Mesothelial cell of epicardium (in vitro differentiated cells): ENCODE measurements at regions not wholly inside any gene's neighbourhood (a gene's known extent, or its start where the extent isn't known, plus 50 kb on each side); places are given as distances from the start of the nearest gene placed in this dataset.

Experiments
- DNase-seq, 2 experiments: peaks; one replicate each; pipeline ENCODE4 v3.0.0; 2021; ENCODE audit warnings: low spot score in 2 of 2; ENCODE audit not compliant: unreplicated experiment in 2 of 2
- H3K27ac Mint-ChIP-seq: 2 replicates; pipeline ENCODE4 v1.8.0; 2021; ENCODE audit warnings: mixed read lengths
- H3K27me3 Mint-ChIP-seq: 2 replicates; pipeline ENCODE4 v1.8.0; 2021; ENCODE audit warnings: low read depth, mixed read lengths
- H3K36me3 Mint-ChIP-seq: 2 replicates; pipeline ENCODE4 v1.8.0; 2021; ENCODE audit warnings: mixed read lengths
- H3K4me1 Mint-ChIP-seq: 2 replicates; pipeline ENCODE4 v1.8.0; 2021; ENCODE audit warnings: mixed read lengths
- H3K4me3 Mint-ChIP-seq: 2 replicates; pipeline ENCODE4 v1.8.0; 2021; ENCODE audit warnings: mild to moderate bottlenecking, moderate library complexity, mixed read lengths
- H3K9me3 Mint-ChIP-seq: 2 replicates; pipeline ENCODE4 v1.8.0; 2021; ENCODE audit warnings: mixed read lengths
- TF ChIP-seq, protein P1 (sequence below): fragments of 200-600 bp; sonication (generic); IDR thresholded peaks from one replicate; pipeline ENCODE4 v1.5.0; 2021; ENCODE audit warnings: antibody characterized with exemption; ENCODE audit not compliant: unreplicated experiment

DNA sequence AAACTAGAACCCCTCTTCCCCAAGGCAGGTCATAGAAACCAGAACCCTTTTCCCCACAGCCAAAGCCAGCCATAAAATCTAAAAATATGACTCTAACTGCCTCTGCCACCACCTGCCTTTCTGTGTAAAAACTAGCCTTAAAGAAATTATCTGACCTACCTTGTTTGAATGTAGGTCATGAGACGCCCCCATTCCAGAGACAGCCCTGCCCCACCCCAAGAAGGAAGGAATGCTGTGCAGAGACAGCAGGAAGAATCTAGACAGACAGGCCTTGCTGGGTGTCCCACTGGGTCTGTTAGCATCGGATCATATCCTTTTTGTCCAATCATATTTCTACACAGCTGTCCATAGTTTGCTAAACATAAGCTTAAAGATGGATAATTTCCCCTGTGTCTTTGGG lies 128.4 kb upstream of the RAB4A start:
- H3K27ac Mint-ChIP-seq = peak overlapping the region; percentile 73
- peaks cover 21% of the 10 kb centered on the region for H3K4me1 Mint-ChIP-seq
- no peak overlapping the region for H3K4me3 Mint-ChIP-seq
- TF ChIP-seq, protein P1, sequence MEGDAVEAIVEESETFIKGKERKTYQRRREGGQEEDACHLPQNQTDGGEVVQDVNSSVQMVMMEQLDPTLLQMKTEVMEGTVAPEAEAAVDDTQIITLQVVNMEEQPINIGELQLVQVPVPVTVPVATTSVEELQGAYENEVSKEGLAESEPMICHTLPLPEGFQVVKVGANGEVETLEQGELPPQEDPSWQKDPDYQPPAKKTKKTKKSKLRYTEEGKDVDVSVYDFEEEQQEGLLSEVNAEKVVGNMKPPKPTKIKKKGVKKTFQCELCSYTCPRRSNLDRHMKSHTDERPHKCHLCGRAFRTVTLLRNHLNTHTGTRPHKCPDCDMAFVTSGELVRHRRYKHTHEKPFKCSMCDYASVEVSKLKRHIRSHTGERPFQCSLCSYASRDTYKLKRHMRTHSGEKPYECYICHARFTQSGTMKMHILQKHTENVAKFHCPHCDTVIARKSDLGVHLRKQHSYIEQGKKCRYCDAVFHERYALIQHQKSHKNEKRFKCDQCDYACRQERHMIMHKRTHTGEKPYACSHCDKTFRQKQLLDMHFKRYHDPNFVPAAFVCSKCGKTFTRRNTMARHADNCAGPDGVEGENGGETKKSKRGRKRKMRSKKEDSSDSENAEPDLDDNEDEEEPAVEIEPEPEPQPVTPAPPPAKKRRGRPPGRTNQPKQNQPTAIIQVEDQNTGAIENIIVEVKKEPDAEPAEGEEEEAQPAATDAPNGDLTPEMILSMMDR = no peak
- H3K9me3 Mint-ChIP-seq = no peaks in the 10 kb centered on the region
- no peaks in the 10 kb centered on the region for H3K36me3 Mint-ChIP-seq
- H3K27me3 Mint-ChIP-seq = peaks cover 9% of the 10 kb centered on the region
- DNase-seq = no peak

GRCh38 chr1:229146647-229147046 lies 124.3 kb upstream of the RAB4A start:
- no peaks in the 10 kb centered on the region for H3K9me3 Mint-ChIP-seq
- TF ChIP-seq, protein P1 = no peak
- peaks cover 16% of the 10 kb centered on the region for H3K27me3 Mint-ChIP-seq
- H3K27ac Mint-ChIP-seq = no peak overlapping the region
- no peaks in the 10 kb centered on the region for H3K36me3 Mint-ChIP-seq
- no peak overlapping the region for H3K4me3 Mint-ChIP-seq
- H3K4me1 Mint-ChIP-seq = peaks cover 14% of the 10 kb centered on the region
- DNase-seq = no peak

DNA sequence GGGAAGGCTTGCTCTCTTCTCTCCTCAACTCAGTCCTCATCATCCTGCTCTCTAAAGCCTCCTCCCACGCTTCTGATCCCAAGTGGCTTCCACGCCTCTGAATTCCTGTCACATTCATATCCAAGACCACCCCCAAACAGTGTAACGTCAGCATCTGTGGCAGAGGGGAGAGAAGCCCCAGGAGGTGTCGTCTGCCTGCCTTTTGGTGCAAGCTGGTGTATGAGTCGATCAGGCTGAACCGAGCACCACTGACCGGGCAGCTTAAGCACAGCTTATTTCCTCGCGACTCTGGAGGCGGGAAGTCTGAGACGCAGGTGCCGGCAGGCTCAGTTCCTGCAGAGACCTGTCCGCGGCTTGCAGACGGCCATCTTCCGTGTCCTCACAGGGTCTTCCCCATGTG lies 123.8 kb upstream of the RAB4A start:
- peaks cover 16% of the 10 kb centered on the region for H3K27me3 Mint-ChIP-seq
- H3K27ac Mint-ChIP-seq = no peak overlapping the region
- TF ChIP-seq, protein P1 = no peak
- H3K36me3 Mint-ChIP-seq = no peaks in the 10 kb centered on the region
- H3K4me3 Mint-ChIP-seq = no peak overlapping the region
- DNase-seq = no peak
- H3K4me1 Mint-ChIP-seq = peaks cover 14% of the 10 kb centered on the region
- no peaks in the 10 kb centered on the region for H3K9me3 Mint-ChIP-seq

- H3K27me3 Mint-ChIP-seq = peaks cover 16% of the 10 kb centered on the region
- H3K4me3 Mint-ChIP-seq = no peak overlapping the region
- TF ChIP-seq, protein P1 = no peak
- peak in 1 of 2 experiments; percentile 49 for DNase-seq
- H3K36me3 Mint-ChIP-seq = no peaks in the 10 kb centered on the region
- peaks cover 6% of the 10 kb centered on the region for H3K4me1 Mint-ChIP-seq
- no peak overlapping the region for H3K27ac Mint-ChIP-seq
- peaks cover 7% of the 10 kb centered on the region for H3K9me3 Mint-ChIP-seq
Measured at GRCh38 chr1:229148041-229148671, 122.8 kb upstream of the RAB4A start.

- H3K4me3 Mint-ChIP-seq = no peak overlapping the region
- H3K27me3 Mint-ChIP-seq = peaks cover 16% of the 10 kb centered on the region
- no peaks in the 10 kb centered on the region for H3K36me3 Mint-ChIP-seq
- H3K9me3 Mint-ChIP-seq = peaks cover 11% of the 10 kb centered on the region
- TF ChIP-seq, protein P1 = no peak
- H3K4me1 Mint-ChIP-seq = peaks cover 6% of the 10 kb centered on the region
- DNase-seq = no peak
- H3K27ac Mint-ChIP-seq = no peak overlapping the region
Measured at GRCh38 chr1:229148743-229149142, 122.2 kb upstream of the RAB4A start.

DNA sequence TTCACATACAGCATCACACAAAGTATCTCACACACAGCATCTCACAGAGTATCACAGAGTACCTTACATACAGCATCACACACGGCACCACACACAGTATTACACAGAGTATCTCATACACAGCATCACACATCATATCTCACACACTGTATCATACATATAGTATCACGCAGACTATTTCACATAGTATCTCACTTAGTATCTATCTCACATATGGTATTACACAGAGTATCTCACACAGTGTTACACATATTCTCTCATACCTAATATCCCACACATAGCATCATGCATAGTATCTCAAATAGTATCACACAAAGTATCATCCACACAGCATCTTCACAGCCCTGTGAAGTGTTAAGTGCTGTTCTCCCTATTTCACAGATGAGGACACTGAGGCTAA lies 121.5 kb upstream of the RAB4A start:
- H3K4me3 Mint-ChIP-seq = no peak overlapping the region
- H3K9me3 Mint-ChIP-seq = peaks cover 11% of the 10 kb centered on the region
- DNase-seq = no peak
- H3K4me1 Mint-ChIP-seq = peaks cover 6% of the 10 kb centered on the region
- no peaks in the 10 kb centered on the region for H3K36me3 Mint-ChIP-seq
- H3K27me3 Mint-ChIP-seq = peaks cover 16% of the 10 kb centered on the region
- H3K27ac Mint-ChIP-seq = no peak overlapping the region
- TF ChIP-seq, protein P1 = no peak
